GM19023 (cell line): ENCODE measurements at regions not wholly inside any gene's neighbourhood (a gene's known extent, or its start where the extent isn't known, plus 50 kb on each side); places are given as distances from the start of the nearest gene placed in this dataset.
"Not testable (repeated sequence)": the region's sequence is repeated elsewhere in the genome, so short reads cannot be mapped to it uniquely, and the experiment has no call there.

Experiments used
- ATAC-seq: cut with Tn5 transposase; IDR thresholded peaks from one replicate; pipeline ENCODE4 v1.9.1; 2021; ENCODE audit warnings: mild to moderate bottlenecking, moderate library complexity; ENCODE audit not compliant: unreplicated experiment

DNA sequence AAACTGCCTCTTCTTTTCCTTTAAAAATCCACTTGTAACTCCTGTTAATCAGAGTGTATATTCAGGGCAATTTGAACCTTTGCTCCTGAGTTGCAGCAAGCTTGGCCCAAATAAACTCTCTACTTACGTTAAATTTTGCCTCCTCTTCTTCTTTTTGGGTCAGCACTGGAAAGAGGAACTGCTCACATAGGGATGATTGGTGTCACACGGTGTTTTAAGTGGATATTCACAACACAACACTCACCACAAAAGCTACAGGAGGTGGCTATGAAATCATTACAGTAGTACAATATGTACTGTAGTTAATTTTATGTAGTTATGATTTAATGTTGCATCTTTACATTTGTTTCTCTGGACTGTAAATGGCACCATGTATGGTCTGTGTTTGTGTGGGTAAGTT lies 96.8 kb upstream of the DOCK9 start:
- ATAC-seq, result no peak

DNA sequence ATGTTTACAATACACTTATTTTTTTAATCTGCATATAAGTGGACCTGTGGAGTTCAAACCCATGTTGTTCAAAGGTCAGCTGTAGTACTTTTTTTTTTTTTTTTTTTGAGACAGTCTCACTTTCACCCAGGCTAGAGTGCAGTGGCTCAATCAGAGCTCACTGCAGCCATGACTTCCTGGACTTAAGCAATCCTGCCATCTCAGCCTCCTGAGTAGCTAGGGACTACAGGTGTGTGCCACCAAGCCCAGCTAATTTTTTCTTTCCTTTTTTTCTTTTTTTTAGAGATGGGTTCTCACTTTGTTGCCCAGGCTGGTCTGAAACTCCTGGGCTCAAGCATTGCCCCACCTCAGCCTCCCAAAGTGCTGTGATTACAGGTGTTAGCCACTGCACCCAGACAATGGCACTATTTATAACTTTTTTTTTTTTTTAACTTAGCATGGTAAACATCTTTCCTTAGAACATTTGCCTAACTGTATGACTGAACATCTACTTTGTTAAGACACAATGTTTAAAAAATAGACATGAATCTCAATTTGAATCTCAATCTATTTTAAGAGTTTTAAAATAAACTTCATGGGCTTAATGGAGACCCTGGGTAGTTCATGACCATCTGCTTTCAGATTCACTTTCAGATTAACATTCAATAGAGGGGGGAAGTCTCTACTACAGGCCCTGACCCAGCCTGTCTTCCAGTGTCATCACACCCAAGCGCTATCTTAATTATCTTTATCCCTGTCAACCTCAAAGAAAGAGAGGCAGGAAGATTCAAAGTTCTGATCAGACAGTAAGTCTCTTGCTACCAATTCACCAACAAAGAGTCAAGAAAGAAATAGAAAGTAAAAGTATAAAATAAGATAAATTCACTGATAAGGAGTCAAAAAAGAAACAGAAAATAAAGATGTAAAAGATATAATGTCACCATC lies 97.7 kb upstream of the DOCK9 start:
- peak; percentile 88 for ATAC-seq

DNA sequence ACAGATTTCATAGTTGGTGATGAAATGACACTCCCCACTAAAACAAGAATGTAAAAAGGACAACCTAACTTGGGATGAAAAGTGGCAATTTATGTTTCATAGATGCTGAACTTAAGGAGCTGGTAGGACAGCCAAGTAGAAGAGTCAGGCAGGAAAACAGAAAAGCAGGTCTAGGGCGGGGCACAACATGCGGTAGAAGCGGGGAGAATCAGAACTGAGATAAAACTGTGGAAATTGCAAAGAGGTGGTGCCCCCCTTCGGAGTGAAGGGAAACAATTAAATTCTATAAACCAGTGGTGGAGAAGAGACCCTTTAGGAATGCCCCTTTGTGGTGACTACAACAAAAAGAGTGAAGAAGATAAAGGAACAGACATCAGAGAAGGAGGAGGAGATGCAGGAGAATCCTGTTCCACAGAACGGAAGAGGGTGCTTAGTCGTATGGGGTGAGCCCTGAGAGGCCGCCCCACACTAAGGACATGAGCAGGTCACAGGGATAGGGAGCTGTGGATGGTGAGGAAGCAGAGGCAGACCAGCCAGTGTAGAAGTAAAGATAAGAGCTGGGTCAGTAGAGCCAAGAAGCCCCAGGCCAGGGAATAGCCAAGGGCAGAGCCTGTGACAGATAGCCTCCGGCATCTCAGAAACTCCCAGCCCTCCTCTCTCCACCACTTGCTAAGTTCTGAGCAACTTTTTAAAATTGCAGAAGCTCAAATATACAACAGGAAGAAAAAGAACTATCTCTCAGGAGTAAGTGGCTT lies 100.3 kb upstream of the DOCK9 start:
- ATAC-seq, result no peak

DNA sequence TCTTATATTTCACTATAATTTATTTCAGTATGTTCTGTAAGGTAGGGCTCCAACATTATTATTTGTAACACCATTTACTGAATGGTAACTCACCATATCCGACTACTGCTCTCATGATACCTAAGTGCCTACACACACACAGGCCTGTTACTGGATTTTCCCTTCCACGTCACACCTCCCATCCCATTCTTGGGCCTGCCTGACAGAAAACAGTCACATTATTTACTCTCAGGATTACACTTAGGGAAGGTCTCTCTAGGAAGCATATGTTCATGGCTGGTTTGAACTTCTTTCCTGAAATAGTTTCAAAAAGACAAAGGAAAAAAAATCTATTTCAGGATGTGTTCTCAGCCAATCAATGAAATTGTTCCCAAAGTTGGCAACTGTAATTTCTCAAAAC lies 102.3 kb upstream of the DOCK9 start:
- no peak for ATAC-seq

DNA sequence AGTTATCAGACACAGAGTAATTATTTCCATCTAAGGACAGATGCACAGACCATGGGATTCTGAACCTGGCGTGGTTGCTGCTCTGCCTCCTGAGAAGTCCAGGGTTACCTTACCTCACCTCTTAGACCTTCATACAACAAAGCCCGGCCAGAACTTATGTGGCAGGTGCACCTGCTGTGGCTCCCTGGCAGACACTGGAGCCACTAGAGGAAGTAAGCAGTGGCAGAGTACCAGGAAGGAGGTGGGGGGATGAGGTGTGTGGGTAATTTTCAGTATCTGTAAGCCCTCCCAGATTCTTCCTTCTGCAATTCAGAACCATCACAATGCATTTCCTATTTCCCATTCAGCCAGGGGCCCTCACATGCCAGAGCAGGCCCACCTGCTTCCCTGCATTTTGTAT lies 106.1 kb upstream of the DOCK9 start:
- no peak for ATAC-seq

DNA sequence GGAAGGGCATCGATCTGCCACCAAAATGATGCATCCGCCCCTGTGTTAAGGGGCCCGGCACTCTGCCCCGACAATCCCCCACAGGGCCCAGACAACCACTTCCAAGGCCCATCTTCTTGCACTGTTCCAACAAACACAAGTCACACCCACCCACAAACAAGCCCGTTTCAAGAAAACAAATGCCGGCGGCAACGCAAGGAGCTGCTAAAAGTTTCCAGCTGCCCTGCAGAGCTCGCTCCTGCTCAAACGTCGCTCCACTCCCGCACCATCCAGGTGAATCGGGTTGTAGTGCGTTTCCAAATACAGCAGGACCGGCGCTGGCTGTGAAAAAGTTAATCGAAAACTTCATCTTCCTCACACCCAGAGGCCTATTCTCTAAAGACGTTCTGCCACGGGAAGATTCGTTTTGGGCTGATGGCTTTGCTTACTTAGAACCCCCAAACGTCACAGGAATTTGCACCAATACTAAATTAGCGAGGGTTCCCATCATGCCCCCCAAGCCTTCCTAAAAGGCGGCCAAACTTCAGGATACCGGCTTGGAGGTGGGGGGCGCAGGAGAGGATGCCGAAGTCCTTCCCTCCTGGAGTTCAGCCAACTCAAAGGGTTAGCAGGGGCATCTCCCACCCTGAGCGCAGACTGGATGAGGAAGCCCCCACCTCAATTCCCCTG lies 107.4 kb upstream of the DOCK9 start:
- no peak for ATAC-seq

DNA sequence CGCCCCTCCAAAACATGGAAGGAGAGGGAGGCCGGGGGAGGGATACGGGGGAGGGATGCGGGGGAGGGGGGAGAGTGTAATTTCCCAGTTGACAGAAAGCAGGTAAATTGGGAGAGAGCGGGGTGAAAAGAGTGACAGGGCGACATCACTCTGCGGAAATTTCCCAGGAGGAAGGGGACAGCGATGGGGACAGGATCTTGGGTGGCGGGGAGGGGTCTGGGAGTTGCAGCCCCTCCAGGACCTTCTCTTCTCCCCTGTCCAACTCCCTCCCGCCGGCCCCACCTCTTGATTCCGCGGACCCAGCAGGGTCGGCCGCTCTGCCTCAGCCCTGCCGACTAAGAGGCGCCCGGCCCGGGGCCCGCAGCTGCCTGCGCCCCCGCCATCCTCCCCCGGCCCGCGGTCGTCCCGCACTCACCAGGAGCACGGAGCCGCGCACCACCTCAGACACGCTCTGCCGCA lies 108.0 kb upstream of the DOCK9 start:
- ATAC-seq, result no peak

DNA sequence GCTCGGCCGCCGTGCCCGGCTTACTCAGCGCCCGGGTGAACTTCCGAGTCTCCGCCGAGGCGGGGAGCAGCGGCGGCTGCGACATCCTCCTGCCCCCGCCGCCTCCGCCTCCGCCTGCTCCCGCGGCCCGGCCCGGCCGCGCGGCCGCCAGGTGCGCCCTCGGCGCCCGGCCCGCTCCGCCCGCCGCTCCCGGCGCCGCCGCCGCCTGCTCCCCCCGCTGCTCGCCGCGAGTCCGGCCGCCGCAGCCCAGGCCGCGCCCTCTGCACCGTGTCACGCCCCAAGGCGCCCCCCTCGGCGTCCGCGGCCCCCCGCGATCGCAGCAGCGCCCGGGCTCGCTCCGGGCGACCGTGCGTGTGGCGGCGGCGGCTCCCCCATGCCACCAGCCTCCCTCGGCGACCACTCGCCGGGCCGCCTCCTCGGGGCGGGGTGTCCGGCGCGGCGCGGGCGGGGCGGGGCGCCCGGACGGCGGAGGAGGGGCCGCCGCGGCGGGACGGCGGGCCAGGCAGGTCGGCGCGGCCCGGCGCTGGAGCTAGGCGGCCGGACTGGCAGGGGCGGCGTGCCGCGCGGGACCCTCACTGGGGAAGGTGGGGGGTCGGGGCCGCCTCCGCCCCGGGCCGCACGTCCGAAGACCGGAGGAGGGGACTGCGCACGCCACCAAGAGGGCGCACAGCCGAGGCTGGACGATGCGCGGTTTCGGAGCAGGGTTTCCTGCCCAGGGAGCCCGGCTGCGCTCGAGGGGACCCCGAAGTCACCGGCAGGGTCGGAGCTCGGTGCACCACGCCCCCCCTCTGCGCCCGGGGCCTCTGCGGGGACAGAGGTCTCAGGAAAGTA lies 108.6 kb upstream of the DOCK9 start:
- ATAC-seq, result peak; percentile 42

DNA sequence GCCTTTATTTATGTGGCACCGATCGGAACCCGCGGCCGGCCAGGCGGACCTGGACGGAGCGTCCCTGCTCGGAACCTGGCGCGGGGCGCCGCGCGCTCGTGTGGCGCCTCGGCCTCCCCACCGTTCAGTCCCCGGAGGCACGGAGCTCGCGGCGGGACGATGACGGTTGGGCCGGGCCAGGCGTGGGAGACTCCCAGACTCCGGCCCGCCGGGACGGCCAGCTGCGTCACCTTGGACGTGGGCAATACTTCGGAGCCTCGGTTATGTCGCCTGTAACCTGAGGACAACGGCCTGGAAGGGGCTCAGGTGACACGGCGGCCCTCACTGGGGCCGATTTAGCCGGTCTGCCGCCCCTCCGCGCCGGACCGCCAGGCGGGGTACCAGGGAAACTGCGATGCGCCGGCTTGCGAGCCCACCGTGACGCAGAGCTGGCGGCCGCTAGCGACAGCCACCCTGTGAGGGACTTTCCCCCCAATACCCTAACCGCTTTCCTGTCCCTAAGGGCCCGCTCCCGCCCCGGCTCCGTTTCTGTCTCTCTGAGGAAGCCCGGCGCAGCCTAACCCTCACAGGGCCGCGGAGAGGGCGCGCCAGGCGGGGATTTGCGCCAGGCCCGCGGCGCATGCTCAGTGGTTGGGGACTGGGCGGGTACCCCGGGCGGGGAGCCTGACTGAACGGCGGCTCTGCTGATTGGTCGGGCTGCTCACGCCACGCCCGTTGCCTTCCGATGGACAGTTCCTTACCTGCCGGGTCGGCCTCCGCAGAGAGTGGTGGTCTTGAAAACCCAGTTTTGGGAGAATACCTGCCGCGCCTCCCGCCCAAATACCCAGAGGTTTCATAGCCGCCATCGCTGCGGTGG lies 109.5 kb upstream of the DOCK9 start:
- ATAC-seq, result peak; percentile 88

DNA sequence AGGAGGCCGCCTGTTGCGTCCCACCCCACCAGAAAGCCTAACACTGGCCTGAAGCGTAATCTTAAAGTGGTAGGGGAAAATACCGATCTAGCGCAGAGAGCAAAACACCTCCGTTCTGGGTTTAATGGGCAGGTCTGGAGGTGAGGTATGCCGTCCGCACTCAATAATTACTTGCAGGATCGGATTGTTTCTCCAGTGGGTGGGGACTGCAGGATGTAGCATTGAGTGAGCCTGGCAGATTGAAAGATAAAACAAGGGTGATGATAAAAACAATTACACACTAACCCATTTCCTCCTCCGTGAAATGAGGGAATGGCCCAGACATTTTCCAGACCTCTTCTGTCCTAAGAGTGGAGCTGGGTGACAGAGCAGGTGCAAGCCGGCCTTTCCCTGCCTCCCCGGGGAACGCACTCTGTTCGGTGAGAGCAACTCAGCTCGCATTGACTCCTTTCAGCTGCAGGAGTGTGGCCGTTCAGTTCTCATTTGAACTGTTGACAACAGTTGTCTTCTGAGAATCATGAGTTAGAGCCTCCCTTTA lies 110.2 kb upstream of the DOCK9 start:
- ATAC-seq, result peak; percentile 26

DNA sequence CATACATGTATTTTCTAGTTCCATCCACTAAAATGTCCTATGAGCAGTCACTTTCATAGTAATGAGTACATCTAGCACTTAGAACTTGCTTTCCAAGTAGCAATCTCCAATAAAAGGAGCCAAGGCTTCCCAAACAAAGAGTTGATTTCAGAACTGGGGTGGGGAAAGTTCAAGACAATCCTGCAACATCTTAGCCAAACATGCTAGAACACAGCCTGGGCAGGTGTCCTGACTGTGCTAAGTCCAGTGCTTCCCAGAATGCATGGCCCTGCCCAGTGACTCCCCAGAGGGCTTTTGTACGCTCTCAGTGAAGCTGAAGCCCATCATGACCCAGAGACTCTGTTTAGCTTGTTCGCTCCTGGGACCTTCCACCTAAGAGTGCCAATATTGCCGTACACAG lies 106.7 kb upstream of the UBAC2 start:
- no peak for ATAC-seq

DNA sequence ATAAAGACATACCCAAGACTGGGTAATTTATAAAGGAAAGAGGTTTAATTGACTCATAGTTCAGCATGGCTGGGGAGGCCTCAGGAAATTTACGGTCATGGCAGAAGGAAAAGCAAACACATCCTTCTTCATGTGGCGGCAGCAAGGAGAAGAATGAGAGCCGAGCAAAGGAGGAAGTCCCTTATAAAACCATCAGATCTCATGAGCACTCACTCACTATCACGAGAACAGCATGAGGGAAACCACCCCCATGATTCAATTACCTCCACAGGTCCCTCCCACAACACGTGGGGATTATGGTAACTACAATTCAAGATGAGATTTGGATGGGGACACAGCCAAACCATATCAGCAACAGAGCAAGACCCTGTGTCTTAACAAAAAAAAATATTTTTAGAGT lies 98.8 kb upstream of the UBAC2 start:
- ATAC-seq, result not testable (repeated sequence)

DNA sequence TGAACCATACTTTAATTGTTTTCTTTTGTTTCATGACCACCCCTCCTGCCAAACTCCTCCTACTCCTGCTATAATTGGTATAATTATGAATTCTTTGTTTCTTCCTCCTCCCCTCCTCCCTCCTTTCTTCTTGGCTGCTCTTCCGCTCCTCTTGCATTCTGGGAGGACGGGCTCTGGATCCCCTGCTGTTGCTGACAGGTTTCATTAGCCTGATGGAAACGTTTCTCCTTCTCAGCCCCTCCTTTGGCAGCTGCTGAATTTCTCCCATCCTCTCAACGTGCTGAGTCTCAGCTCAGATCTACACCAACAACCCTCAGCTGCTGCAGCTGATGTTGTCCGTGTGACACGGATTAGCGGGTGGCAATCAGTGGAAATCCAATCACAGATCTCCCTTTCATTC lies 97.1 kb upstream of the UBAC2 start:
- no peak for ATAC-seq

DNA sequence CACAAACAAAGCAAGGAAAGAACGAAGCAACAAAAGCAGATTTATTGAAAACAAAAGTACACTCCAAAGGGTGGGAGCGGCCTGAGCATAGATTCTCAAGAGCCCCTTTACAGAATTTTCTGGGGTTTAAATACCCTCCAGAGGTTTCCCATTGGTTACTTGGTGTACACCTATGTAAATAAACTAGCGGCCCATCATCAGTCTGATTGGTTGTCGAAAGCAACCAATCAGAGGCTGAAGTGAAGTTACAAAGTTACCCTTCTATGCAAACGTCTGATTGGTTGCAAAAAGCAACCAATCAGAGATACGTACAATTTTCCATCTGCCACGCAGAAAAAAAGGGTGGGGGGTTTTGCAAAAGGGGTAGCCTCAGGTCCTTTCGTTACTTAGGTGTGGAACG lies 96.3 kb upstream of the UBAC2 start:
- ATAC-seq, result no peak

DNA sequence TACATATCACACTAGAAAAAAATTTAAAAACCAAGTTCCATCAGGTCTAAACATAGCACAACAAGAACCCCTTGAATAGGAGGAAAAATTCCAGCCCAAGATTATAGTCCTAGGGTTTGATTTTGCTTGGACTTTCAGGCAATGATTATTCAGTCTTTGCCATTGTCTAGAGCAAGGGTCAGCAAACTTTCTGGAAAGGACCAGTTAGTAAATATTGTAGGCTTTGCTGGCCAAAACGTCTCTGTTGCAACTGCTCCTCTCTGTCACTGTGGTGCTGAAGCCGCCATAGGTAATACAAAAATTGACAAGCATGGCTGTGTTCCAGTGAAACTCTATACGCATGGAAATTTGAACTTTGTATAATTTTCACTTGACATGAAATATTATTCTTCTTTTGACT lies 95.5 kb upstream of the UBAC2 start:
- ATAC-seq, result no peak

DNA sequence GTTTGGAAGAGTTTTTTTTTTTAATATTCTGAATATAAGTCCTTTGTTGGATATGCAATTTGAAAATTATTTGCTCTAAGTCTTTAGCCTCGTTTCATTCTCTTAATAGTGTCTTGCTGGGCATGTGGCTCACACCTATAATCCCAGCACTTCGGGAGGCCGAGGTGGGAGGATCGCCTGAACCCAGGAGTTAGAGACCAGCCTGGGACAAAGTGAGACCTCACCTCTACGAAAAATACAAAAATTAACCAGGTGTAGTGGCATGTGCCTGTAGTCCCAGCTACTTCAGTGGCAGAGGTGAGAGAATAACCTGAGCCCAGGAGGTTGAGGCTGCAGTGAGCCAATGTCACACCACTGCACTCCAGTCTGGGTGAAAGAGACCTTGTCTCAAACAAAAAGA lies 87.3 kb upstream of the UBAC2 start:
- ATAC-seq, result no peak

DNA sequence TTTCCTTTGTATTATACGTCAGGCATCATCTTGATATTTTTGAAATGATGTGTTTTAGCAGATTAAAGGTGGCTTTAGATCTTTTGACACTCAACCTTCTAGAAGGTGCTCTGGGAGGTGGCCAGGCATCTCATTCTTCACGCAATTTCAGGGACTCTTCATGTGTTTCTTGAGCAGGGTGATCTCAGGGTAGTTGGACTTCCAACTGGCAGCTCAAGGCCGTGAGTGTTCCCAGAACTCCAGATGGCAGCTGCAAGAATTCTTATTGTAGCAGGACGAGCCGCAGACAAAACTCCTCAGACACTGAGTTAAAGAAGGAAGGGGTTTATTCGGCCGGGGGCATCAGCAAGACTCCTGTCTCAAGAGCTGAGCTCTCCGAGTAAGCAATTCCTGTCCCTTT lies 82.5 kb upstream of the UBAC2 start:
- ATAC-seq, result no peak

DNA sequence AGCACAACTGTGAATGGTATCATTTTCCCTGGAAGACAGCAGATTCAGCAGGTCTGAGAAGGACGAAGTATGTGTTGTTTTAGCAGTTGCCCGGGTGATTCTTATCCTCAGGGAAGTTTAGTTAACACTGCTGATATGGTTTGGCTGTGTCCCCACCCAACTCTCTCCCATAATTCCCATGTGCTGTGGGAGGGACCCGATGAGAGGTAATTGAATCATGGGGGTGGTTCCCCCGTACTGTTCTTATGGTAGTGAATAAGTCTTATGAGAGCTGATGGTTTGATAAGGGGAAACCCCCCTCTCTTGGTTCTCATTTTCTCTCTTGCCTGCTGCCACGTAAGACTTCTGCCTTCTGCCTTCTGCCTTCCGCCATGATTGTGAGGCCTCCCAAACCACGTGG lies 81.0 kb upstream of the UBAC2 start:
- no peak for ATAC-seq

DNA sequence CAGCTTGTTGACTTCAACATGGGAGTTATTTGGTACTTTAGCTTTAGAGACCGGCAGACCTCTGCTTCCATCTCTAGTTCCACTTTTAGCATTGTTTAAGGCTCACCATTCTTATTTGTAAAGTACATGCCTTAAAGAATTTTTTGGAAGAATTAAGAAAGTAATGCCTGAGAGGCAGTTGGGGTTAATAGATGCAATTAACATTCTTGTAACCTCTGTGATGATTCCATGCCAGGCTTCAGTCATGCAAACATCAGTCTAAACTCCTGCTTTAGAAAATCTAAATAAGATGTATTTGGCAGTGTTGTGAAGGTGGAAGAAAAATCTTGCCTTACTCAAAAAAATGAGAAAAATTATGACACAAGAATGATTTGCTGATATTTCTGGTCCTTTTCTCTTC lies 79.9 kb upstream of the UBAC2 start:
- ATAC-seq, result no peak

DNA sequence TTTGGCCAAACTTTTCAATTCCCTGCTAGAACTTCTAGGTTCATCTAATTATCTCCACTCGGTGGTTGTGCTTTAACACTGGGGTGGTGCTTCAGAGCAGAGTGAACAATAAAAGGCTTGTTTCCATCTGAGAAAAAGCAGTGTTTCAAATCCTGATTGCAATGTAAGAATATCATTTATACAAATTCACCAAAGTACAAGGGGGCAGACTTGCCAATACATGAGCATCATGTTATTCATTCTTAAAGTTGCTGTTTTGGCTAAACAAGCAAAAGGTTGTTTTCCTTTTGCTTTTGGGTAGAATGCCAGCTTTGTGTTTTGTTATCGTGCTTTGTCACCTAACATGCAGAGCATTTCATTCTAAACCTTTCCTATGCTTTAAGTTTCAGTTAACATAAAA lies 78.5 kb upstream of the UBAC2 start:
- ATAC-seq, result no peak
